ENCODE measurements at regions not wholly inside any gene's neighbourhood (a gene's known extent, or its start where the extent isn't known, plus 50 kb on each side); places are given as distances from the start of the nearest gene placed in this dataset.

DNA sequence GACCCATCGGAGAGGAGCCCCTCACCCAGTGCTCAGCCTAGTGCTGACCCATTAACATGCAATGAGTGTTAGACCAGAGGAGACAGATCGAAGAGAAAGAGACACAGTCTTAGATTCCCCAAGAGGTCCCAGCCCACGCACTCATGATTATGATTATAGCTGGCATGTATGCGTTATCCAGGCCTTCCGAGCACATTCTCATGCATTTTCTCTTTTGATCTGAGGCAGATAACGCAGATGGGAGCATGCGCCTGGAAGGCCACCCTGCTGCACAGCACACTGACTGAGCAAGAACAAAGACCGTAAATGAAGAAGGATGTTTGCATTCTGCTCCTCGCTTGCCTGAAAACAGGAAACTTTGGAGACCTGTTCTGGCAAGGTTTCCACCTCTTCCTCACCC lies 232.7 kb downstream of the SOX9 start:
- no peak overlapping the region for H3K4me3 ChIP-seq (ENCODE audit: low read depth, low read length)
- POLR2A ChIA-PET: no interaction called here
- CTCF ChIA-PET: no interaction called here
- TF ChIP-seq, protein P1, sequence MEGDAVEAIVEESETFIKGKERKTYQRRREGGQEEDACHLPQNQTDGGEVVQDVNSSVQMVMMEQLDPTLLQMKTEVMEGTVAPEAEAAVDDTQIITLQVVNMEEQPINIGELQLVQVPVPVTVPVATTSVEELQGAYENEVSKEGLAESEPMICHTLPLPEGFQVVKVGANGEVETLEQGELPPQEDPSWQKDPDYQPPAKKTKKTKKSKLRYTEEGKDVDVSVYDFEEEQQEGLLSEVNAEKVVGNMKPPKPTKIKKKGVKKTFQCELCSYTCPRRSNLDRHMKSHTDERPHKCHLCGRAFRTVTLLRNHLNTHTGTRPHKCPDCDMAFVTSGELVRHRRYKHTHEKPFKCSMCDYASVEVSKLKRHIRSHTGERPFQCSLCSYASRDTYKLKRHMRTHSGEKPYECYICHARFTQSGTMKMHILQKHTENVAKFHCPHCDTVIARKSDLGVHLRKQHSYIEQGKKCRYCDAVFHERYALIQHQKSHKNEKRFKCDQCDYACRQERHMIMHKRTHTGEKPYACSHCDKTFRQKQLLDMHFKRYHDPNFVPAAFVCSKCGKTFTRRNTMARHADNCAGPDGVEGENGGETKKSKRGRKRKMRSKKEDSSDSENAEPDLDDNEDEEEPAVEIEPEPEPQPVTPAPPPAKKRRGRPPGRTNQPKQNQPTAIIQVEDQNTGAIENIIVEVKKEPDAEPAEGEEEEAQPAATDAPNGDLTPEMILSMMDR (IDR thresholded peaks at IDR 0.05; ENCODE audit: insufficient read depth, low read length, missing control alignments): no peak
- no peak for DNase-seq (ENCODE audit: low read depth, low spot score)

DNA sequence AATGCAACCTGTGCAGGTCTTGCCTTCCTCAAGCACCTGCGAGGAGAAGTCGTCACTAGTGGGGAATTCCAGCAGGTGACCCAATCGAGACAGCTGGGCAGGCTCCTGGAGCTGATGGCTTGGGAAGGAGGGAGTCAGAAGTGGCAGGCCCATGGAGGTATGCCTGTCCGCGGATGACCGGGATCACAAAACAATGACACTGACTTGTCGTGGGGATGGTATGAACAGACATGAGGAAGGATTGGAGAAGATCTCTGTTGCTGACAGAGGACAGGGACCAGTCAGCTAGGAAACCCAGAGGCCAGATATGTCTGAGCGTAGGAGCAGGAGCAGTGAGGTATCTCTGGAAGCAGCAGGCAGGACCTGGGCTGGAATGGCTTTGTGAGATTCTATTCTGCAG lies 233.3 kb downstream of the SOX9 start:
- TF ChIP-seq, protein P1 (IDR thresholded peaks at IDR 0.05; ENCODE audit: insufficient read depth, low read length, missing control alignments): no peak
- POLR2A ChIA-PET: no interaction called here
- H3K4me3 ChIP-seq (ENCODE audit: low read depth, low read length): no peak overlapping the region
- CTCF ChIA-PET: no interaction called here
- no peak for DNase-seq (ENCODE audit: low read depth, low spot score)

DNA sequence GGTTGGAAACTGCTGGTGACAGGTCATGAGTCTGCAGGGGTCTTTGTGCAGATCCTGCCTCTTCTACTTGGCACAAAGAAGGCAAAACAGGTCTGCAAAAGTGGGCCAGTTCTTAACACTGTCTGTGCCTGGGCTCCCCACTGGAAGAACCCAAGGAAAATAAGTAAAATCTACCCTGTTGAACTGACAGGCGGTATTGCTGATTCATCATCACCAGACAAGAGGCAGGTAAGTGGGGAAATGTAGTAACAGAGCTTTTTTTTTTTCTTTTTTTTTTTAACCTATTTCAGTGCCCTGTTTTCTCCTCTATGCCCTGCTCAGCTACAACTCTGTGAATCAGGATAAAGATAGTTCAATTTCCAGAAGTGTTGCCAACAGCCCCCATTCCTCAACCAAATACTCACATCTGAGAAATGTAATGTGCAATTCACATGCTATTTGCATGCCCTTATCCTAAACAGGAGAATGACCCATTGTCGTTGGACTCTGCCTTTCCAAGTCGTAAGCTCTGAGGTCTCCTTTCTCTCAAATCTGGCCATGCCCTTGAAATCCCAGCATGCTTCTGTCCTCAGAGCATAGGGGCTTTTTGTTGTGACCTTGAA lies 237.0 kb downstream of the SOX9 start:
- TF ChIP-seq, protein P1 (IDR thresholded peaks at IDR 0.05; ENCODE audit: insufficient read depth, low read length, missing control alignments): no peak
- DNase-seq (ENCODE audit: low read depth, low spot score): no peak
- H3K4me3 ChIP-seq (ENCODE audit: low read depth, low read length): no peak overlapping the region
- CTCF ChIA-PET: interaction anchor here (0.6 to 1.5 kb wide), 2 partner anchors 12 to 182 kb away, joined by 3 to 4 read pairs; no protein-coding TSS in a partner anchor
- POLR2A ChIA-PET: no interaction called here

DNA sequence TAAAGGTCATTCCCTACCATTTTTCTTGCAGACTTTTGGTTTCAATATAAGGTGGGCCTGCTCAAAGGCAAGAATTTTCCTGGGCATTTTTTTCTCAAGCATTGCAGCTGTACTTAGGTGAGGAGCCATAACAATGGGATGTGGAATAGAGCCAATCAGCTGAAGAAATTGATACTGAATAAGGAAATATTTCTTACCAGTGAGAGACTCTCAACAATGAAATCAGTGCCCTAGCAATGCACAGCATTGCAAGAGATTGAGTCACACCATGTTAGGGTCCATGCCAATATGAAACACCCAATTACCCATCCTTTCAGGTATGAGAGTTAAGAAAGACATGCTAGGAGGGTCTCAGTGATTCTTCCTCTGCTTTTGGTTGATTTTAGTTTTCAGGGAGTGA lies 237.6 kb downstream of the SOX9 start:
- no peak overlapping the region for H3K4me3 ChIP-seq (ENCODE audit: low read depth, low read length)
- peak; percentile 34 for DNase-seq (ENCODE audit: low read depth, low spot score)
- CTCF ChIA-PET: interaction anchor here (0.6 to 1.5 kb wide), 2 partner anchors 13 to 182 kb away, joined by 3 to 4 read pairs; no protein-coding TSS in a partner anchor
- TF ChIP-seq, protein P1 (IDR thresholded peaks at IDR 0.05; ENCODE audit: insufficient read depth, low read length, missing control alignments): no peak
- POLR2A ChIA-PET: interaction anchor here (0.8 kb wide), 1 partner anchor 18 kb away, joined by 3 read pairs; no protein-coding TSS in a partner anchor

DNA sequence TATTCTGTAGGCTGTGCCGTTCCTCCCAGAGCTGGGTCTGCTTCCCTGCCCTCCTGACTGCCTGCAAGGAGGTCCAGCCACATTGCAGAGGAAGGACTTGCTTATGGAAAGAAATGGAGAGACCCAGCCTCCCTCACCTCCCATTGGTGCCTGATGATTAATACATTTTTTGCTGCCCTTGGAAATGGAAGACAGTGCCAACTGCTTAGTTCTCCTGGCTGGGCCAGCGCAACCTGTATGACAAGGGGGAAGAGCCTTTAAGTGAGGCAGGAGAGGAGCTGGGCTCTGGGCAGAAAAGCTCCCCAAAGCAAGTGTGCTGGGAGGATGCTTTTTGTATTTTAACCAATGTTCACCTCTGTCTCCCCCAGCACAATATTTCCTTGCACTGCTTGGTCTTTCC lies 238.5 kb downstream of the SOX9 start:
- TF ChIP-seq, protein P1 (IDR thresholded peaks at IDR 0.05; ENCODE audit: insufficient read depth, low read length, missing control alignments): no peak
- ChIA-PET POLR2A (interaction anchor here (0.8 kb wide), 1 partner anchor 19 kb away, joined by 3 read pairs; no protein-coding TSS in a partner anchor), CTCF (no interaction called here)
- no peak overlapping the region for H3K4me3 ChIP-seq (ENCODE audit: low read depth, low read length)
- no peak for DNase-seq (ENCODE audit: low read depth, low spot score)

DNA sequence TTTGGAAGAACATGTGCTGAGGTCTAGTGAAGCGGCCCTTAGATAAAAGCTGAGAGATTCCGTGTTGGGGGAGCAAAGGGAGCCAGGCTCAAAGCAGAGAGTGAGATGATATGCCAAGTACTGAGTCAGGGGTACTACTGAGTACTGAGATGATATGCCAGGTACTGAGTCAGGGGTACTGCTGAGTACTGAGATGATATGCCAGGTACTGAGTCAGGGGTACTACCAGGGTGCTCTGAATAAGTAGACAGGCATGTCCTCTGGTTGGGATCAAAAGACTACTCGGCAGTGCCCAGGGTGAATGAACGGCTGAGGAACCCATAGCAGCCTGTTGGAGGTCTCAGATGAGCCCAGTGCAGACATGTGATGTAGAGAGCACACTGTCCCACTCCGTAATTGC lies 239.0 kb downstream of the SOX9 start:
- POLR2A ChIA-PET: no interaction called here
- TF ChIP-seq, protein P1 (IDR thresholded peaks at IDR 0.05; ENCODE audit: insufficient read depth, low read length, missing control alignments): no peak
- no peak for DNase-seq (ENCODE audit: low read depth, low spot score)
- CTCF ChIA-PET: no interaction called here
- no peak overlapping the region for H3K4me3 ChIP-seq (ENCODE audit: low read depth, low read length)
